ENCODE measurements at regions not wholly inside any gene's neighbourhood (a gene's known extent, or its start where the extent isn't known, plus 50 kb on each side); places are given as distances from the start of the nearest gene placed in this dataset.

DNA sequence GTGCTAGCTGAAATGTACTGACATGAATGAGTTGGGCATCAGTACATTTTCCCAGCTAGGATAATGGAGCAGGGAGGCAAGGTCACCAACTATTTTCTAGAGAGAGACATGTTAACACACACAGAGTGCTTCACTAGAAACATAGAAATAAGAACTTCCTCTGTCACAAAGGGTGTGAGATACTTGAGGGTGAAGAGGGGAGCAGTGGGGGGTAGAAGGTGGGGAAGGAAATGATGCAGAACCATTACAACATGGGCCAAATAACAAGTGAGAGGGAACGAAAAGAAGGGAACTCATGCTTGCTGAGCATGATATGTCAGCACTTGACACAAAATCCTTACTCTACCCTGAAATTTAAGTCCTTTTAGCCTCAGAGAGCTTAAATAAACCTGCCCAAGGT, 87.8 kb upstream of the RFC3 start:
- H3K4me3 ChIP-seq (ENCODE audit: low read depth, low read length) = no peak overlapping the region
- TF ChIP-seq, protein P1, sequence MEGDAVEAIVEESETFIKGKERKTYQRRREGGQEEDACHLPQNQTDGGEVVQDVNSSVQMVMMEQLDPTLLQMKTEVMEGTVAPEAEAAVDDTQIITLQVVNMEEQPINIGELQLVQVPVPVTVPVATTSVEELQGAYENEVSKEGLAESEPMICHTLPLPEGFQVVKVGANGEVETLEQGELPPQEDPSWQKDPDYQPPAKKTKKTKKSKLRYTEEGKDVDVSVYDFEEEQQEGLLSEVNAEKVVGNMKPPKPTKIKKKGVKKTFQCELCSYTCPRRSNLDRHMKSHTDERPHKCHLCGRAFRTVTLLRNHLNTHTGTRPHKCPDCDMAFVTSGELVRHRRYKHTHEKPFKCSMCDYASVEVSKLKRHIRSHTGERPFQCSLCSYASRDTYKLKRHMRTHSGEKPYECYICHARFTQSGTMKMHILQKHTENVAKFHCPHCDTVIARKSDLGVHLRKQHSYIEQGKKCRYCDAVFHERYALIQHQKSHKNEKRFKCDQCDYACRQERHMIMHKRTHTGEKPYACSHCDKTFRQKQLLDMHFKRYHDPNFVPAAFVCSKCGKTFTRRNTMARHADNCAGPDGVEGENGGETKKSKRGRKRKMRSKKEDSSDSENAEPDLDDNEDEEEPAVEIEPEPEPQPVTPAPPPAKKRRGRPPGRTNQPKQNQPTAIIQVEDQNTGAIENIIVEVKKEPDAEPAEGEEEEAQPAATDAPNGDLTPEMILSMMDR (IDR thresholded peaks at IDR 0.05; ENCODE audit: insufficient read depth, low read depth, low read length, missing control alignments) = no peak
- peak; percentile 68 for DNase-seq (ENCODE audit: low read depth)

DNA sequence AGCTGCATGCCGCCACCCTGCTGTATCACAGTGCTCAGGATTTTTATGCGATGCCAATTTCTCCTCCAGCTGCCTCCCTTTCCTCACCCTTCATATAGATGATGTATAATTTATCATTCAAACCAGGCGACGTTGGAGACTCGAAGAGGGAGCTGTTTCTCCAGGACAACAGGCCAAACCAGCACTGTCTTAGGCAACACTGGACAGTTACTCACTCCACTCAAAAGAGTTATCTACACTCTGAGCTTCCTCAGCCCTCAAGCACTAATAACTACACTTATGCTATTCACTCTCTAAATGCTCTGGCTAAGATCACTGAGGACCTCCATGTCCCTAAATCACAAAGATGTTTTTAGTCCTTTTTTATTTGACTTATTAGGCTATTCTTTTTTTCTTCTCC, 87.3 kb upstream of the RFC3 start:
- no peak overlapping the region for H3K4me3 ChIP-seq (ENCODE audit: low read depth, low read length)
- TF ChIP-seq, protein P1 (IDR thresholded peaks at IDR 0.05; ENCODE audit: insufficient read depth, low read depth, low read length, missing control alignments) = no peak
- DNase-seq (ENCODE audit: low read depth) = no peak

DNA sequence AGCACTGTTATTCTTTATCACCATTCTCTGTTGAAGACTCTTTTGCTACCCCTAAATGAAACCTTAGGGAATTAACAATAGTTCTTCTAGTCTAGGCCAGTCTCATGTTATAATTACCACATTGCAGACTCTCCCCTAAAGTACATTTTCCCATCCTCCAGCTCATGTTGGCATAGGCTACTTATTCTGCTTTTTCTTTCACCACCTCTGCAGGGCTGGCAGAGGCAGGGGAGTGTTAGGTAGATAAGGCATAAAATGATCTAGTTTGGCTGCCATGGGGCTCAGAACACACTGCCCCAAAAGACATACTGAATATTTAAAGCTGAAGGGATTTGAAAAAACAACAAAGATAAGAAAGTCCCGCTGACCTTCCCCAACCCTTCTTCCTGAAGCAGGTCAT, 82.7 kb upstream of the RFC3 start:
- no peak for DNase-seq (ENCODE audit: low read depth)
- no peak overlapping the region for H3K4me3 ChIP-seq (ENCODE audit: low read depth, low read length)
- TF ChIP-seq, protein P1 (IDR thresholded peaks at IDR 0.05; ENCODE audit: insufficient read depth, low read depth, low read length, missing control alignments) = no peak

DNA sequence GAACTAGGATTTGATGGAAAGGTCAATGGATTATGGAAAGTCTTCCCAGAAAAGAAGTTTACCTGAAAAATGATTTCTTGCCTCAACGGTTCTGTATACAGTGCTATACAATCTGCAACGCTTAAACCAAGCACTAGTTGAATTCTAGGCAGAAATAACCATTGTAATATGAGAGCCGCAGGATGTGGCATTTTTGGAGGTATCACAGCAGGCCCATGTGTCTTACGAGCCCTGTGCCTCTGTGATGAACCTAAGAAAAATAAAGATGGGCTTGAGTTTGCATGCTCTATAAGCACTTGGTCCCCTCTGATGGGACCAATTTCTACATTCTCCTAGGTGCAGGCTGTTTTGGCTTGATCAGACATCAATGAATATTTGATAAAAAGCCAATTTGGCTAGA, 78.7 kb upstream of the RFC3 start:
- no peak overlapping the region for H3K4me3 ChIP-seq (ENCODE audit: low read depth, low read length)
- TF ChIP-seq, protein P1 (IDR thresholded peaks at IDR 0.05; ENCODE audit: insufficient read depth, low read depth, low read length, missing control alignments) = no peak
- no peak for DNase-seq (ENCODE audit: low read depth)

DNA sequence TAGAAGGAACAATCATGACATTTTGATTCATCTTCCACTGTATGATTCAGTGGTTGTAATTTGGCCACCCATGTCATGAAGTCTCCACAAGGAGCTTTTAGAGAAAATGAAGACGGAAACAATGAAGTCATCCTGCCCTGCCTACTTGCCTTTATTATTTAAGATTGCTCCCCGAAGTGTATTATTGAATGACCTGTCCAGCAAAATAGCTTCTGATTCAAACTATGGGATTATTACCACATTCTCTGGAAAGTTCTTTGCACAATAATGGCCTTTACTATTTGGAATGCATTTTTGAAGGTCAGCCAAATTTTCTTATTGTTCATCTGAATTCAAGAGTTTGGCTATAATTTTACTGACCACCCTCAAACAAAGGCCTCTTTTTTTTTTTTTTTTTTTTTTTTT, 77.8 kb upstream of the RFC3 start:
- no peak for DNase-seq (ENCODE audit: low read depth)
- TF ChIP-seq, protein P1 (IDR thresholded peaks at IDR 0.05; ENCODE audit: insufficient read depth, low read depth, low read length, missing control alignments) = no peak
- no peak overlapping the region for H3K4me3 ChIP-seq (ENCODE audit: low read depth, low read length)

DNA sequence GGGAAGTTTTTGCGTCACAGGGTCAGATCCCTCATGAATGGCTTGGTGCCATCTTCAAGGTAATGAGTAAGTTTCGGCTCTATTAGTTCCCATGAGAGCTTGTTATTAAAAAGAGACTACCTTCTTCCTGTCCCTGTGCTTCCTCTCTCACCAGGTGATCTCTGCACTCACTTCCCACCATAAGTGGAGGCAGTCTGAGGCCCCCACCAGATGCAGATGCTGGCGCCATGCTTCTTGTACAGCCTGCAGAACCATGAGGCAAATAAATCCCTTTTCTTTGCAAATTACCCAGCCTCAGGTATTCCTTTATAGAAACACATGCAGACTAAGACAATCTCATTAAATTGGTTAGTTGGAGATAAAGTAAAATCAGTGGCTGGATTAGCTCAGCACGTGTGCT, 75.6 kb upstream of the RFC3 start:
- peak; percentile 66 for DNase-seq (ENCODE audit: low read depth)
- TF ChIP-seq, protein P1 (IDR thresholded peaks at IDR 0.05; ENCODE audit: insufficient read depth, low read depth, low read length, missing control alignments) = no peak
- no peak overlapping the region for H3K4me3 ChIP-seq (ENCODE audit: low read depth, low read length)

Data from GM12865 (cell line).